A549 (cell line): ENCODE measurements at regions not wholly inside any gene's neighbourhood (a gene's known extent, or its start where the extent isn't known, plus 50 kb on each side); places are given as distances from the start of the nearest gene placed in this dataset.

Experiments used
- CEBPB ChIP-seq, 2 experiments: fragments of >200 bp in 1 of 2; sonication (Bioruptor Twin) in 1 of 2; formaldehyde crosslinking in 1 of 2; IDR thresholded peaks; 2 replicates each; pipeline ENCODE4 v1.6.1; 2012 to 2016
- CHD2 ChIP-seq: fragments of 150-350 bp; IDR thresholded peaks from 2 replicates; pipeline ENCODE4 v1.6.1; 2014; ENCODE audit warnings: low read length; ENCODE audit not compliant: partially characterized antibody
- CTCF ChIP-seq: fragments of >200 bp; sonication (Bioruptor Twin); formaldehyde crosslinking; IDR thresholded peaks from 3 replicates; pipeline ENCODE4 v1.5.1; 2016
- JUN ChIP-seq, 2 experiments: fragments of >200 bp; sonication (Bioruptor Twin); formaldehyde crosslinking; IDR thresholded peaks; 2 replicates in 1 of 2; 3 replicates in 1 of 2; pipeline ENCODE4 v1.6.1; 2016 to 2017
- PBX3 ChIP-seq: IDR thresholded peaks from 2 replicates; pipeline ENCODE4 v1.6.1; 2012
- POLR2A ChIP-seq: IDR thresholded peaks from 2 replicates; pipeline ENCODE4 v1.6.1; 2012; ENCODE audit warnings: mild to moderate bottlenecking, low read length
- ZFP36 ChIP-seq: fragments of 450-650 bp; IDR thresholded peaks from 2 replicates; pipeline ENCODE4 v1.6.1; 2014; ENCODE audit warnings: borderline replicate concordance; ENCODE audit not compliant: partially characterized antibody

- TF ChIP-seq CTCF (no peak), JUN (IDR thresholded peaks at IDR 0.05) (no peak), PBX3 (no peak), CHD2 (no peak), ZFP36 (no peak), CEBPB (IDR thresholded peaks at IDR 0.05) (no peak), POLR2A (no peak)
Observed at GRCh38 chr1:38466487-38466886, 393.1 kb downstream of the RRAGC start.
